ENCODE measurements at regions not wholly inside any gene's neighbourhood (a gene's known extent, or its start where the extent isn't known, plus 50 kb on each side); places are given as distances from the start of the nearest gene placed in this dataset.

- H3K23ac ChIP-seq (ENCODE audit: low read length): no peak overlapping the region
- H3K4me1 ChIP-seq (ENCODE audit: control insufficient read depth in 1 of 2, insufficient read depth in 2 of 2, low read length in 2 of 2): no peaks in the 10 kb centered on the region
- no peak overlapping the region for H2BK12ac ChIP-seq (ENCODE audit: low read length)
- H4K8ac ChIP-seq (ENCODE audit: low read depth, low read length): no peak overlapping the region
- no peak overlapping the region for H3K4me2 ChIP-seq (ENCODE audit: low read length)
- no peaks in the 10 kb centered on the region for H3K27me3 ChIP-seq (ENCODE audit: insufficient read depth, low read length)
- no peaks in the 10 kb centered on the region for H3K9me3 ChIP-seq (ENCODE audit: insufficient read depth, low read depth, low read length)
- no CpG with 5 or more reads among the region's 4 CpGs for WGBS (ENCODE audit: extremely low coverage, insufficient coverage, insufficient read length)
- H4K12ac ChIP-seq (ENCODE audit: low read depth, low read length): no peak overlapping the region
- no peak overlapping the region for H2AFZ ChIP-seq (ENCODE audit: insufficient read depth, low read length, poor library complexity)
- no peak overlapping the region for H2BK5ac ChIP-seq (ENCODE audit: low read depth, low read length, poor library complexity)
- H3K36me3 ChIP-seq (ENCODE audit: control insufficient read depth in 1 of 2, insufficient read depth in 2 of 2, low read length in 2 of 2): no peaks in the 10 kb centered on the region
- no peaks in the 10 kb centered on the region for H3K79me1 ChIP-seq (ENCODE audit: low read length)
- H3K18ac ChIP-seq (ENCODE audit: low read length): no peak overlapping the region
- no peak overlapping the region for H2AK5ac ChIP-seq (ENCODE audit: low read length)
- H3K9ac ChIP-seq (ENCODE audit: low read length): no peak overlapping the region
- no peak overlapping the region for H3K4me3 ChIP-seq (ENCODE audit: low read depth, low read length)
- H3K4ac ChIP-seq (ENCODE audit: low read depth, low read length): no peak overlapping the region
- no peak for DNase-seq
- no peaks in the 10 kb centered on the region for H3K79me2 ChIP-seq (ENCODE audit: control insufficient read depth, insufficient read depth, low read length, poor library complexity)
- H3K14ac ChIP-seq (ENCODE audit: low read length): no peak overlapping the region
- no peak overlapping the region for H2BK120ac ChIP-seq (ENCODE audit: insufficient read depth, low read length, poor library complexity)
- H3K27ac ChIP-seq (ENCODE audit: low read depth, low read length): no peak overlapping the region
- H4K91ac ChIP-seq (ENCODE audit: low read depth, low read length): no peak overlapping the region
These were observed 197.9 kb downstream of the KTN1 start for GRCh38 chr14:55777877-55778276.

GRCh38 chr14:55780156-55780946 is 200.3 kb downstream of the KTN1 start:
- Histone ChIP-seq H2AK5ac (ENCODE audit: low read length) (no peak overlapping the region), H2BK12ac (ENCODE audit: low read length) (no peak overlapping the region), H3K23ac (ENCODE audit: low read length) (no peak overlapping the region), H2BK120ac (ENCODE audit: insufficient read depth, low read length, poor library complexity) (no peak overlapping the region), H3K14ac (ENCODE audit: low read length) (no peak overlapping the region), H2AFZ (ENCODE audit: insufficient read depth, low read length, poor library complexity) (no peak overlapping the region), H2BK5ac (ENCODE audit: low read depth, low read length, poor library complexity) (no peak overlapping the region), H3K4me1 (ENCODE audit: control insufficient read depth in 1 of 2, insufficient read depth in 2 of 2, low read length in 2 of 2) (no peaks in the 10 kb centered on the region), H3K9ac (ENCODE audit: low read length) (no peak overlapping the region), H3K4me3 (ENCODE audit: low read depth, low read length) (no peak overlapping the region), H3K27ac (ENCODE audit: low read depth, low read length) (no peak overlapping the region), H4K12ac (ENCODE audit: low read depth, low read length) (no peak overlapping the region), H3K27me3 (ENCODE audit: insufficient read depth, low read length) (no peaks in the 10 kb centered on the region), H3K79me2 (ENCODE audit: control insufficient read depth, insufficient read depth, low read length, poor library complexity) (no peaks in the 10 kb centered on the region), H4K91ac (ENCODE audit: low read depth, low read length) (no peak overlapping the region), H3K9me3 (ENCODE audit: insufficient read depth, low read depth, low read length) (no peaks in the 10 kb centered on the region), H4K8ac (ENCODE audit: low read depth, low read length) (no peak overlapping the region), H3K79me1 (ENCODE audit: low read length) (no peaks in the 10 kb centered on the region), H3K4me2 (ENCODE audit: low read length) (no peak overlapping the region), H3K4ac (ENCODE audit: low read depth, low read length) (no peak overlapping the region), H3K36me3 (ENCODE audit: control insufficient read depth in 1 of 2, insufficient read depth in 2 of 2, low read length in 2 of 2) (no peaks in the 10 kb centered on the region), H3K18ac (ENCODE audit: low read length) (no peak overlapping the region)
- no peak for DNase-seq
- no CpG with 5 or more reads among the region's 8 CpGs for WGBS (ENCODE audit: extremely low coverage, insufficient coverage, insufficient read length)

GRCh38 chr14:55781046-55781445 is 201.0 kb downstream of the KTN1 start:
- no peak overlapping the region for H3K14ac ChIP-seq (ENCODE audit: low read length)
- WGBS (ENCODE audit: extremely low coverage, insufficient coverage, insufficient read length): no CpG with 5 or more reads among the region's 5 CpGs
- H2BK12ac ChIP-seq (ENCODE audit: low read length): no peak overlapping the region
- no peak overlapping the region for H3K27ac ChIP-seq (ENCODE audit: low read depth, low read length)
- no peaks in the 10 kb centered on the region for H3K79me1 ChIP-seq (ENCODE audit: low read length)
- no peak for DNase-seq
- no peaks in the 10 kb centered on the region for H3K4me1 ChIP-seq (ENCODE audit: control insufficient read depth in 1 of 2, insufficient read depth in 2 of 2, low read length in 2 of 2)
- no peak overlapping the region for H3K23ac ChIP-seq (ENCODE audit: low read length)
- no peak overlapping the region for H3K9ac ChIP-seq (ENCODE audit: low read length)
- H3K27me3 ChIP-seq (ENCODE audit: insufficient read depth, low read length): no peaks in the 10 kb centered on the region
- H3K4ac ChIP-seq (ENCODE audit: low read depth, low read length): no peak overlapping the region
- H2AK5ac ChIP-seq (ENCODE audit: low read length): no peak overlapping the region
- no peak overlapping the region for H3K4me3 ChIP-seq (ENCODE audit: low read depth, low read length)
- no peaks in the 10 kb centered on the region for H3K36me3 ChIP-seq (ENCODE audit: control insufficient read depth in 1 of 2, insufficient read depth in 2 of 2, low read length in 2 of 2)
- H2BK120ac ChIP-seq (ENCODE audit: insufficient read depth, low read length, poor library complexity): no peak overlapping the region
- H4K8ac ChIP-seq (ENCODE audit: low read depth, low read length): no peak overlapping the region
- no peak overlapping the region for H3K4me2 ChIP-seq (ENCODE audit: low read length)
- no peaks in the 10 kb centered on the region for H3K79me2 ChIP-seq (ENCODE audit: control insufficient read depth, insufficient read depth, low read length, poor library complexity)
- H4K91ac ChIP-seq (ENCODE audit: low read depth, low read length): no peak overlapping the region
- H4K12ac ChIP-seq (ENCODE audit: low read depth, low read length): no peak overlapping the region
- no peaks in the 10 kb centered on the region for H3K9me3 ChIP-seq (ENCODE audit: insufficient read depth, low read depth, low read length)
- no peak overlapping the region for H3K18ac ChIP-seq (ENCODE audit: low read length)
- H2BK5ac ChIP-seq (ENCODE audit: low read depth, low read length, poor library complexity): no peak overlapping the region
- H2AFZ ChIP-seq (ENCODE audit: insufficient read depth, low read length, poor library complexity): no peak overlapping the region

- H3K4ac ChIP-seq (ENCODE audit: low read depth, low read length): no peak overlapping the region
- no peak overlapping the region for H2BK5ac ChIP-seq (ENCODE audit: low read depth, low read length, poor library complexity)
- H3K4me1 ChIP-seq (ENCODE audit: control insufficient read depth in 1 of 2, insufficient read depth in 2 of 2, low read length in 2 of 2): no peaks in the 10 kb centered on the region
- H3K9me3 ChIP-seq (ENCODE audit: insufficient read depth, low read depth, low read length): peaks cover 1% of the 10 kb centered on the region
- no peak overlapping the region for H4K8ac ChIP-seq (ENCODE audit: low read depth, low read length)
- no peak overlapping the region for H2AFZ ChIP-seq (ENCODE audit: insufficient read depth, low read length, poor library complexity)
- no peak overlapping the region for H3K4me2 ChIP-seq (ENCODE audit: low read length)
- H3K18ac ChIP-seq (ENCODE audit: low read length): no peak overlapping the region
- H3K79me1 ChIP-seq (ENCODE audit: low read length): no peaks in the 10 kb centered on the region
- H3K23ac ChIP-seq (ENCODE audit: low read length): no peak overlapping the region
- no peak overlapping the region for H3K9ac ChIP-seq (ENCODE audit: low read length)
- no peak overlapping the region for H3K4me3 ChIP-seq (ENCODE audit: low read depth, low read length)
- no peak overlapping the region for H2BK12ac ChIP-seq (ENCODE audit: low read length)
- no peak overlapping the region for H2AK5ac ChIP-seq (ENCODE audit: low read length)
- H2BK120ac ChIP-seq (ENCODE audit: insufficient read depth, low read length, poor library complexity): no peak overlapping the region
- no peak overlapping the region for H3K27ac ChIP-seq (ENCODE audit: low read depth, low read length)
- H3K36me3 ChIP-seq (ENCODE audit: control insufficient read depth in 1 of 2, insufficient read depth in 2 of 2, low read length in 2 of 2): no peaks in the 10 kb centered on the region
- H3K27me3 ChIP-seq (ENCODE audit: insufficient read depth, low read length): no peaks in the 10 kb centered on the region
- no peak for DNase-seq
- no peak overlapping the region for H4K91ac ChIP-seq (ENCODE audit: low read depth, low read length)
- no peak overlapping the region for H3K14ac ChIP-seq (ENCODE audit: low read length)
- H3K79me2 ChIP-seq (ENCODE audit: control insufficient read depth, insufficient read depth, low read length, poor library complexity): no peaks in the 10 kb centered on the region
- H4K12ac ChIP-seq (ENCODE audit: low read depth, low read length): no peak overlapping the region
These were observed 202.2 kb downstream of the KTN1 start for GRCh38 chr14:55782166-55782565.

All from trophoblast cell (in vitro differentiated cells and primary cell).